GM21515 (cell line): ENCODE measurements at regions not wholly inside any gene's neighbourhood (a gene's known extent, or its start where the extent isn't known, plus 50 kb on each side); places are given as distances from the start of the nearest gene placed in this dataset.
"Not testable (repeated sequence)": the region's sequence is repeated elsewhere in the genome, so short reads cannot be mapped to it uniquely, and the experiment has no call there.

ENCODE experiments used
- ATAC-seq: cut with Tn5 transposase; IDR thresholded peaks from one replicate; pipeline ENCODE4 v1.9.1; 2021; ENCODE audit not compliant: unreplicated experiment

DNA sequence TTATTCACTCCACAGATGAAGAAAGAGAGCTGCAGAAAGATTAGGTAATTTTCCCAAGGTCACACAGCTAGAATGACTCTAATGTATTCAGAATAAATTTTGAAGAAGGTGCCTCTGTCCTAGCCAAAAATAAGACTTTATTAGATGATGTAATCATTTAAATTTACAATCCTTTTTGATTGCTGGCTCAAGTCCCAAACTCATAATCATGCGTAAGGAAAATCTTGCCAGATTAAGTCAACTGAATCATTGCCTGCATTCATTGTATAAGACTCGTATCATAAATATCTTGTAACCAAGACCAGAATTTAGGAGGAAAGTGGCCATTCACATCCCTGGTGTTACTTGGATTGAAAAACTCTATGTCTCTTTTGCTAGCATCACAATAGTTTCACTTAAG is 53.1 kb upstream of the STK39 start:
- ATAC-seq = no peak

DNA sequence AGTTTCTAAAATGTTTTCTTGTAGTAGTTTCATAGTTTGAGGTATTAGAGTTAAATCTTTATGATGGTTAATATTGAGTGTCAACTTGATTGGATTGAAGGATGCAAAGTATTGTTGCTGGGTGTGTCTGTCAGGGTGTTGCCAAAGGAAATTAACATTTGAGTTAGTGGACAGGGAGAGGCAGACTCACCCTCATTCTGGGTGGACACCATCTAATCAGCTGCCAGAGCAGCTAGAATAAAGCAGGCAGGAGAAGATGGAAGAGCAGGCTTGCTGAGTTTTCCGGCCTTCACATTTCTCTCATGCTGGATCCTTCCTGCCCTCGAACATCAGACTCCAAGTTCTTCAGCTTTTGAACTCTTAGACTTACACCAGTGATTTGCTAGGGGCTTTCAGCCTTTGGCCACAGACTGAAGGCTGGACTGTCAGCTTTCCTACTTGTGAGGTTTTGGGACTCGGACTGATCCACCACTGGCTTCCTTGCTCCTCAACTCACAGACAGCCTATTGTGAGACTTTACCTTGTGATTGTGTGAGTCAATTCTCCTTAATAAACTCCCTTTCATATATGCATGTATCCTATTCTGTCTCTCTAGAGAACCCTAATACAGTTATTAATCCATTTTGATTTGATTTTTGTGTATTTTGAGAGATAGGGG is 56.8 kb upstream of the STK39 start:
- ATAC-seq = no peak

DNA sequence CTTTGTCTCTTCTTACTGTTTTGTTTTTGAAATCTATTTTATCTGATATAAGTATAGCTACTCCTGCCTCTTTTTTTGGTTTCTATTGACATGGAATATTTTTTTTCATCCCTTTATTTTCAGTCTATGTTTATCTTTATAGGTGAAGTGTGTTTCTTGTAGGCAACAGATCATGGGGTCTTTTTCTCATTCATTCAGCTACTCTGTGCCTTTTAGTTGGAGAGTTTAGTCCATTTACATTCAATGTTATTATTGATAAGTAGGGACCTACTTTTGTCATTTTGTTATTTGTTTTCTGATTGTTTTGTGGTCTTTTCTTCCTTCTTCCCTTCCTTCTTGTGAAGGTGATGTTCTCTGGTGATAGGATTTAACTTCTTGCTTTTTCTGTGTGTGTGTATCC is 60.0 kb upstream of the STK39 start:
- no peak for ATAC-seq

DNA sequence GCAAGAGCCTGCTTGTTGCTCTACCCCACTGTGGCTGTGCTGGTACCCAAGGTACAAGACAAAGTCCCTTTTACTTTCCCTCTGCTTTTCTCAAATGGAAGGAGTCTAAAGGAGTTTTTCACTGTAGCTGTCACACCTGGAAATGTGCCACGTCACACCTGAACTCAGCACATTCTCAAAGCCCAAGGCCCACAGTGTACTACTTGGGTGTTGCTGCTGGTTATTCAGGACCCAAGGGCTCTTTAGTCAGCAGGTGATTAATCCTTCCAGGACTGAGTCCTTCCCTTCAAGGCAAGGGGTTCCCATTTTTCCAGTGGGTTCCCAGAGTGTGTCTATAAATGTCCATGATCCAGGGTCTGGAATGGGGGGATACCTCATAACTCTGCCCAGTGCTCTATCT is 63.2 kb upstream of the STK39 start:
- no peak for ATAC-seq

GRCh38 chr2:168311261-168311910 is 64.0 kb upstream of the STK39 start:
- ATAC-seq = no peak

DNA sequence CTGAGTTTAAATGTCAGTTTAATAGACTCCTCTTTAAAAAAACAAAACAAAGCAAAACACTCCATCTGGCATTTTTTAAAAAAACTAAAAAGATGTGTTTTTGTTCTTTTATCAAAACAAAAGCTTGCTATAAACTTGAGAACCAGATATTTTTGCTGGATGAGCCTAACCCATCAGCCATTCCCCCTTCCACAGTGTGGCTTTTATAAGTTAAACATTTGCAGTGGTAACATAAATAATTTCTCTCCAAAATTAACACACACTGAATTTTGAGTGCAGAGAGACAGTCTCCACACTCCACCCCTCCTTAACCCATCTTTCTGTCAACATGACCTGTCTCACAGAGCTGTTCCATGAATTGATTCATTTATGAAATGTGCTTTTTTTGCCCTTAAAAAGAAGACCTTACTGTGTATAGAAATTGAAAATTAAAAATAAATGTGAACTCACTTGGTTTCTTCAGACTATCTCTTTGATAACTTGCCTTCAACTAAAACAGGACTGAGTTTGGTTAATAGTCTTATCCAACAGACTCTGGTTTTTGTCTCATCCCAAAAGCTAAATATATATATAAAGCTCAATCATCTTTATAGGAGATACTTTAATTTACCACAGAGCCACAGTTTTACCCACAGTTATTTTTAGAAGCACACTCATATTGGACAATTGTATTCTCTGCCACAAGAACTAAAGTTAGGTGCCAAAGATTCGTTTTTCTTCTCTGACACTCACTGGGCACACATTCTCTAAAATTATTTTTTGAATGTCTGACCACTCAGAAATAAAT is 64.8 kb upstream of the STK39 start:
- no peak for ATAC-seq

DNA sequence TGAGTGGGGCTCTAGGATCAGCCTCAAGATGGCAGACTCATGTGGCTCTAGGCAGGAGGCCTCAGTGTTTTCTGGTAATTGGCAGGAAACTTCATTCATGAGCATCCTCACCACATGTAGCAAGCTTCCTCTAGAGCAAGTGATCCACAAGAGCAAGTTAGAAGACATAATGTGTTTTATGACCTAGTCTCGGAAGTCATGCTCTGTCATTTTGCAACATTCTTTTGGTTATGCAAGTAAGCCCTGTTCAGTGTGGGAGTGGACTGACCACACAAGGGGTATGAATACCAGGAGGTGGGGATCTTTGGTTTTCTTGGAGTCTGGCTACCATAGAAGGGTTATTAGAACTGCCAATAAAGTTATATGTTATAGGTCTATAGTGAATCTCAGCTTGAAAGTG is 66.8 kb upstream of the STK39 start:
- no peak for ATAC-seq

DNA sequence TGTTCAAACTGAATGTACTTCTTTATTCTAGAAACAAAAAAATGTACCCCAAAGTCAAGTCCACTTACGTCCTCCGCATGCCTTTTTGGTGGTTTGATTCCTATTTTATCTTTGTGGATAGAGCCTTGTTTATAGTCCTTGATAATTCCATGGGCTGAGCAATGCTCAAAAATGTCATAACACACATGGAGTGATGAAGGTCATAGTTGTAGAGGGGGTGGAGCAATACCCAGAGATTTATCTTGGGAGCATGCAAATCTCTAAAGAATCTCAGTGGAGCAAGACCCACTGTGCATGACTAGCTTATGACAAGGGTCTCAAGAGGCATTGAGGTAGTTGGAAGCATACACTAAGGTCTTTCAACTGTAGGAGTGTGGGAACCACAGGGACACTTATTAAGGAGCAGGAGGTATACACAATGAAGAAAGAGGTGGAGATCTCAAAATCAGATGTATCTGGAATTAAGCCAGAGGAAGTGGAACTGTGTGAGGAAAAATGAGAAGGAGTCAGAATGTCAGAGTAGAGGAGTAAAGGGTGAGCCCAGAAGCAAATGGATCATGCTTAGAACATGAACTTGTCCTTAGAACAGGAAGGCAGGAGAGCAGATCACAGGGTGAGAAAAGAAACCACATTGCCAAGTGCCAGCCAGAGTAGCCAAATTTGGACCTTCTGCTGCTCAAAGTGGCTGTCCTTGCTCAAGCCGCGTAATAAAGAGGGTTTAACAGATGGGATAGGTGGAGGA is 68.1 kb upstream of the STK39 start:
- no peak for ATAC-seq

DNA sequence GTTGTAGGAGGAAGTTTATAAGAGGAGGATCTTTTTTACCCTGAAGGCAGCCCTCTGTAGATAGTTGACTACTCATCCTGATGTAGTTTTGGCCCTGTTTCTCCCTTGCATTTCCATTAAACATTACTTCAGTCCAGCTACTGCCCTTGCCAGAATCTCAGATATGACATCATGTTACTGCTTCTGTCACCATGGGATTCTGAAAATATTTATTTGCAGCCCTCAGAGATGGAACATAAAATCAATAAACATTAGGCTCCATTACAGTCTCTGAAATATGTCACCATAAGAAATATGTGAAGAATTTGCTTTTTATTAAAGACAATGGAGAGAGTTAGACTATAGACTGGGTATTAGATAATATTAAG is 68.7 kb upstream of the STK39 start:
- no peak for ATAC-seq

DNA sequence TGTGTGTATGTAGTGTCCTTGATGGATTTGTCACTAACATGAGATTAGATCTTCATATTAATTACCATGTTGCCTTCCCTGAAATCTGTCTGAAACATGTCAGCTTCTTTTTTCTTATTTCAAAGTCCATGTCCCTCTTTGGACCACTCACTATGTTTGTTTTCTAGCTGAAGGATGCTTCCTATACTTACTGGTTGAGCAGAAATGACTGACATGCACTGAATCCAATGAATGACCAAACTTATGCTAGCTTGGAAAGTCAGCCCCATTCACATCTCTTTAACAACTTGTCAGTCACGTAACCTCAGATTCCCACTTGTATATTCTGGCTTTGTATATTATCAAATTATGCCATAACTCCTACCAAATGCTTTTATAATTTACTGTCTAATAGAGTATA is 69.9 kb upstream of the STK39 start:
- ATAC-seq = no peak

GRCh38 chr2:168320267-168320666 is 72.9 kb upstream of the STK39 start:
- no peak for ATAC-seq

GRCh38 chr2:168322325-168323007 is 75.1 kb upstream of the STK39 start:
- ATAC-seq = no peak

DNA sequence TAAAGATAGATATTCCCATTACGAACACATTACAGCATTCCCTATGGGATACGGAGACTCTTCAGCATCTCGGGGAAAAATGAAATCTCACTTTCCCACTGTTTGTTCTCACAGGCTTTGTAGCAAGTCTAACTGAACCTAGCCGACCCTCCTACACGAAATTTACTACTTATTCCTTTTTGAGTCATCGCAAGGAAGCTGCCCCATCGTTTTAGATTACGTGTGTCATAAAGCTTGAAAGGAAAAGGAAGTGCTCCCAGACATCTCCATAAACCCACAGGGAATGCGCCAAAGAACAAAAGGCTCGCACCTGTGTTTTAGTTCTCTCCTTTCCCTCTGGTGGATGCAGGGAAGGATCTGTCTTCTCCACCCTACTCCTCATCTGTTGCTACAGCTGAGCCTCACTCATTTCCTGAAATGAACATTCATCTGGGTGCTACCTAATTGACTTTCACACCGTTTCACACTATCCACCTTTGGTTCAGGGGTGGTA is 76.2 kb upstream of the STK39 start:
- ATAC-seq = no peak

DNA sequence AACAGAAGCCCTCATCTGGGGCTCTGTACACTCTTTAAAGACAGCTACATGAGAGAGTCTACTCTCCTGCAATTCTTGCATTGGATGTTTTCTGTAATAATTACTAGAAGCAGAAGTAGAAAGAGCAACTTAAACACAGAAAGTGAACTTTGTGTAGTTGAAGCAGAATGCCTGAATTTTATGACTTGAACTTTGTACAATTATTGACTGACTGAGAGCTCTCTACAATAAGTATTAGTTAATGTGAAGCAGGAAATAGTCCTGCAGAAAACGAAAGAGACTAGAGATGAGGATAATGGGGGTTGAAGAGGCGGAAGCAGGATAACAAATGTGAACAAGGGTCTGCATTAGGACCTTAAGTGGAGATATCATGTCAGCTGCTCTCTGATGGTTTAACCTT is 79.2 kb upstream of the STK39 start:
- ATAC-seq = no peak

GRCh38 chr2:168327328-168327727 is 79.9 kb upstream of the STK39 start:
- no peak for ATAC-seq

DNA sequence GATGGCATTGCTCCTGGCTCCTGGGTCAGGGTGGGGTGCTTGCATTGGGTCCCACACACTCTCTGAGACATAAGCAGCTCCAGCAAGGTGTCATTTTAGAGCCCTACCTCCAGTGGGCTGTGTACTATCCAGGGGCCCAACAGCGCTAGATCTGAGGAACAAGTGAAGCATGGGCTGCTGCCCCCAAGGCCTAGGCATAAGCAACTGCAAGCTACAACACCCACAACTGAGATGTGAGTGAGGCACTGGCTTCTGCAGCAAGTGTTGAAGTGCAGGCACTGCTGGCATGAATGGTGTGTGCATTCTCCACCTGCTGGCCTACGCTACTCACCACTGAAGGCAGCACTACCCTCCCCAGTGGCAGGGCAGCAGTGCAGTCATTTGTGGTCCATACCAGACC is 81.0 kb upstream of the STK39 start:
- no peak for ATAC-seq

GRCh38 chr2:168330624-168331423 is 83.4 kb upstream of the STK39 start:
- ATAC-seq = no peak

- not testable (repeated sequence) for ATAC-seq
These were observed 87.9 kb upstream of the STK39 start for GRCh38 chr2:168335254-168335653.

GRCh38 chr2:168336786-168337388 is 89.5 kb upstream of the STK39 start:
- ATAC-seq = no peak

- no peak for ATAC-seq
These were observed 90.9 kb upstream of the STK39 start for GRCh38 chr2:168338292-168338691.
